ENCODE measurements at regions not wholly inside any gene's neighbourhood (a gene's known extent, or its start where the extent isn't known, plus 50 kb on each side); places are given as distances from the start of the nearest gene placed in this dataset.

DNA sequence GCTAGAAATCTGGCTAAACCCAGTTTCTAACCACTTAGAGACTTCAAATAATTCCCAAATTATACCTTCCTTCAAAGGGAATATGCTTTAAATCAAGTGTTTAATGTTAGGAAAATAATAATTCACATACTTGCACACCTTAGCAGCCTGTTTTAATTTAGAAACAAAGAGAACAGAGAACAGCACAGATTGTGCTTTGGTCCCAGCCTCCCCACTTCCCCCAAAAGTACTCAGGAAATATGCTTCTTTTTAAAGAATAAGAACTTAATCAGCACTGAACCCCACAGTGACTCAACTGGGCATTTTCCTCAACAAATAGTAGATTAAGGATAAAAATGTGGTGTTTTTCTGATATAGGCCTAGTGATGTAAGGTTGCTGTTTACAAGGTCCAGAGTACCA is 295.8 kb downstream of the GBA3 start:
- TF ChIP-seq POLR2A (IDR thresholded peaks at IDR 0.05): no peak
- TF ChIP-seq, protein P1, sequence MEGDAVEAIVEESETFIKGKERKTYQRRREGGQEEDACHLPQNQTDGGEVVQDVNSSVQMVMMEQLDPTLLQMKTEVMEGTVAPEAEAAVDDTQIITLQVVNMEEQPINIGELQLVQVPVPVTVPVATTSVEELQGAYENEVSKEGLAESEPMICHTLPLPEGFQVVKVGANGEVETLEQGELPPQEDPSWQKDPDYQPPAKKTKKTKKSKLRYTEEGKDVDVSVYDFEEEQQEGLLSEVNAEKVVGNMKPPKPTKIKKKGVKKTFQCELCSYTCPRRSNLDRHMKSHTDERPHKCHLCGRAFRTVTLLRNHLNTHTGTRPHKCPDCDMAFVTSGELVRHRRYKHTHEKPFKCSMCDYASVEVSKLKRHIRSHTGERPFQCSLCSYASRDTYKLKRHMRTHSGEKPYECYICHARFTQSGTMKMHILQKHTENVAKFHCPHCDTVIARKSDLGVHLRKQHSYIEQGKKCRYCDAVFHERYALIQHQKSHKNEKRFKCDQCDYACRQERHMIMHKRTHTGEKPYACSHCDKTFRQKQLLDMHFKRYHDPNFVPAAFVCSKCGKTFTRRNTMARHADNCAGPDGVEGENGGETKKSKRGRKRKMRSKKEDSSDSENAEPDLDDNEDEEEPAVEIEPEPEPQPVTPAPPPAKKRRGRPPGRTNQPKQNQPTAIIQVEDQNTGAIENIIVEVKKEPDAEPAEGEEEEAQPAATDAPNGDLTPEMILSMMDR (IDR thresholded peaks at IDR 0.05): no peak
